GM18870 (cell line): ENCODE measurements at regions not wholly inside any gene's neighbourhood (a gene's known extent, or its start where the extent isn't known, plus 50 kb on each side); places are given as distances from the start of the nearest gene placed in this dataset.

Source experiments
- ATAC-seq: cut with Tn5 transposase; IDR thresholded peaks from one replicate; pipeline ENCODE4 v1.9.1; 2021; ENCODE audit warnings: moderate library complexity; ENCODE audit not compliant: unreplicated experiment

DNA sequence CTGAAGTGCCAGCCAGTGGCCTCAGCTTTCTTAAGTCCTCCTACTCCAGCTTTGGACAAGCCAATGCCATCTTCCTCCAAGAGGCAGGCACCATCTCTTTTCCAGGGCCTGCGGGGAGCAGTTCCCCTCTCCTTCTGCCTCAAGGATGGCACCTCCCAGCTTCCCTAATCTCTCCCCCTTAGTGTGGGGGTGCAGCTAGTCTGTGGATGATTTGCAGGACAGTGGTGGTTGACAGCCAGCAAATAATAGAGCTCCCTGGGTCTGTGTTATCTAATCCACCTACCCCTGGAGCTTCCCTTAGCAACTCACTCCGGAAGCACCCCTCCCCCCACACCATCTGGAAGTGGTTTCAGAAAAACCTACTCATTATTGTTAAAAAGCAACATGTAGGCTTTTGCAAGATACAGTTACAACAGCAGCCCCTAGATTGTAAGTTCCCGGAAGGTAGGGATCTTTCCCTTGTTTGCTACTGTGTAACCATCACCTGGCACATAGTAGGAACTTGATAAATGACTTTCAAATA is 247.1 kb downstream of the BCOR start:
- no peak for ATAC-seq

DNA sequence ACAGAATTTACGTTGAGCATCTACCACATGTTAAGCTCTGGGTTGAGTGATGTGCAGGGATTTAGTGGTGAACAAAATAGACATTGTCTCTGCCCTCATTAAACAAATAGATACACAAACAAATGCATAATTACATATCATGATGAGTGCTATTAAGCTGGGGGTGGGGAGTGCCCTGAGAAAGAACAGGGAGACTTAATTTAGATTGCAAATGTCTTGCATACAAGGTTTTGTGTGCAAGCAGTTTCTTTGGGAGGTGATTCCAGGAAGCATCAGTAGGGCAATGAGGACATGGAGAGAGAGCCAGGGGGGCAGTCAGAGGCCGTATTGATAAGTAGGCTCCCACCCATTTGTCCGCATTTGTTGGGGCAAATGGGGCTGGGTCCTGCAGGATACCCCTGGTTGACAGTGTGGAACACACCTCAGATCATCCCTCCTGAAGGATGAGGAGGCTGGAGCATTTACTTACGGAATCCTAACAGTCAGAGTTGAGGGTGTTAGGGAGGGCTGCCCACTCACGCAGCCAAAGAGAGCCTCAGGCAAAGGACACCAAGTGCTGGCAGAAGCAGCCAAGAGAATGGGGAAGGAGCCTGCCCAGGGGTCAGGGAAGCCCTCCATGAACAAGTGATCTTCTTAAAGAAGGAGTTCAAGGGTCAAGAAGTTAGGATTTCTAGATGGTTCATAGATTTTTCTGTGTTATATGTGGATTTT is 245.9 kb downstream of the BCOR start:
- ATAC-seq: no peak

DNA sequence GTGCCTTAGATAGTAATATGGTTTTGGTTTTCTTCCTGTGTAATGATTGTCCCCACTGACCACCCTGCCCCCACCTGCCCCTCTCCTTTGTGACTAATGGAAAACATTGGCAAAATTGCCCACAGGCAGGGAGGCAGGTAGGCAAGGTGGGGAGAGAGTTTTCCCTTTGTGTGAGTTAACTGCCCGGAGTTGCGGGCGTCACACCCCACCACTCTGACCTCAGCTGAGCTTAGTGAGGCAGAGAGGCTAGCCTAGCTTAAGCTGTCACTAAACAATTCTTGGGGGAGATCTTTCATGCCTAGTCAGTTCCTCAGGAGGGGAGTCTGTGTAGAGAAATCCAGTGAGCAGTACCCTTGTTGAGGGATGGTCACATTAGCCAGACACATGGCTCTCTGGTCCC is 245.3 kb downstream of the BCOR start:
- no peak for ATAC-seq

DNA sequence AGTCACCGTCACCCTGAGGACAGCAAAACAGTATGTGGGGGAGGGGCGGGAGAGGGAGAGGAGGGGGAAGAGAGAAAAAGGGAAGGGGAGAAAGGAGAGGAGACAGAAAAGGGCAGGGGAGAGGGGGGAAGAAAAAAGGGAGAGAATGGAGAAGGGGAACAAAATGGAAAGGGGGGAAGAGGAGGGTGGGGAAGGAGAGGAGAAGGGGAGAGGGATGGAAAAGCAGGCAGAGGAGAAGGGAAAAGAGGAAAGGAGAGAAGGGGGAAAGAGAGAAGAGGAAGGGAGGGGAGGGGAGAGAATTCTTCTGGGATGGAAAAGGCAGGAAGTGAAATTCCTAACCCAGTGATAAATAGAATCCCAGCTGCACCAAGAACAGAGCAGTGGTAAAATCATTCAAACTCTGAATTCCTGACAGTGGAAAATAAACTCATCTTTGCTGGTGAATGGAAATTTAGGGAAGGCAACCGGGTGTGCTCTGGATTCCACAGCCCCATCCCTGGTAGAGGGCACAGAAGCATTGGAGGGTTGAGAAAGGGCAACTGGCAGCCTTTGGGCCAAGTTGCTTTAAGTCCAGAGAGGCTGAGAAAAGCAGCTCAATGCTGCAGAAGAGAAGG is 244.2 kb downstream of the BCOR start:
- ATAC-seq: no peak

DNA sequence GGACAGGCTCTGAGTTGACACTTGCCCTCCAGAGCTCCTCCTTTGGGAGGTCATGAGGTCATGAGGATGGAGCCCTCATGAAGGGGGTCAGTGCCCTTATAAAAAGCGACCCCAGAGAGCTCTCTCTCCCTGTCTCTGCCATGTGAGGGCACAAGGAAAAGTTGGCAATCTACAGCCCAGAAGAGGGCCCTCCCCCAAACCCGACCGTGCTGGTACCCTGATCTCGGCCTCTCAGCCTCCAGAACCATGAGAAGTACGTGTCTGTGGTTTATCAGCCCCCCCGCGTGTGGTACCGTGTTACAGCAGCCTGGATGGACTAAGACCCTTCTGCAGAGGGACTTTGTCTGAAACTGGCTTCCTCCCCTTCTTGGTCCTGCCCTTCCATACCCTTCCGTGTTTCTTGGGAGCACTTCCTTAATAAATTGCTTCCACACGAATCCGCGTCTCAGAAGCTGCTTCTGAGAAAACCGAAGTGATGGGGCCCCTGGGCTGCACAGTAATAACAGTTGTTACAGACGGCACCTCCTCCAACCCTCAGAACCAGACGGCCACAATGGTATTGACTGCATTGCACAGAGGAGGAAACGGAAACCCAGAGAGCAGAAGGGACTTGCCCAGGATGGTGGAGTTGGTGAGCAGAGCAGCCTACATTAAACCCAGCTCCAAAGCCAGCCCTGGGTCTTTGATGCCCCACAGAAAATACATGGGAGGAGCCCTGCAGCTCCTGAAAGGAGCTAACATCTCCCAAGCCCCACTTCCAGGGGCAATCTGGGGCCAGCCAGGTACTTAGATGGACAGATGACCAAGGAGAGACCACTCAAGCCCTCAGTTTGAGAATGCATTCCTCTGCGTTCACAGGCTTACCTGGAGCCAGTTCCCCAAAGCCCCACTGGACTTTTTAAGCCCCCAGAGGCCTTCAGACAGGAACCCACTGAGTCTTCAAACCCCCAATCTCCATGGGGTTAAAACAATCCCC is 242.7 kb downstream of the BCOR start:
- ATAC-seq: peak; percentile 71

DNA sequence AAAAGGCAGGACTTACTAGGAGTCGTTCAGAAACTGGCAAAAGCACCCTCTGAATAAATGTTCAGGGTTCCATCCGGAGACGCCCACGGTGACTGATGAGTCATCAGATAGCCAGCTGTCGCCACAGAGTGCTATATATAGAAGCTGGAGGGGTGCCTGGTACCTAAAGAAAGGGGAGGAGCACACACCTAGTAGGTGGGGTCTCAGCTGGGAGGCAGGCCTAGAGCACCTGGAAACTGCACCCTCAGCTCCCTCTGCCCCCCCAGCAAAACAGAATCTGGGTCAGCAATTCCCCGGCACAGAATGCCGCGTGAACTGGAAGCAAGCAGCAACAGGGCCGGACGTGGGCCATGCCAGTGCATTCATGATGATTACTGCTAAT is 242.0 kb downstream of the BCOR start:
- peak; percentile 33 for ATAC-seq

DNA sequence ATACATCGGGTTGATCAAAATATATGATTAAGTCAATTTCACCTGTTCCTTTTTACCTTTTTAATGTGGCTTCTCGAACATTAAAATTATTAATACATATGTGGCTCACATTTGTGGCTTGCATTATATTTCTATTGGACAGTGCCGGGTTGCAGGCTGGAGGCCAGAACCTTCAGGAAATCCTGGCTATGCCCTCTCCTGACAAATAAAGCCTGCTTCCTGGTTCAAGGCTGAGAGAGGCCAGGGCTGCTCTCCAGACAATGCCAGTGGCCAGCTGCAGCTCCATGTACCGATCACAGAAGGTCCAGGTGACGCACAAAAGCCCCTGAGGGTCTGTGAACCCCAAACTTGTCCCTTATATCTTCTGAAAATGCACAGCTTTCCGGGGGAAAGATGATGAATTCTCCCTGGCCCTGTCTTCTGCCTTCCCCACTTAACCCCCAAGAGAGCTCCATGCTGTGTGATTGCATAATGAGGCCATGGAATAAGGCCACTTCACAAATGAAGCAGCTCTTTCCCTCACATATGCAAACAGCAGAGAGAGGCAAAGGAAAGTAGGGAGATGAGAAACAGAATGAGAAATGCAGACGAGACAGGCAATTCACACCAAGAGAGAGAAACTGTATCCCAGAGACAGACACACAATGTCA is 241.2 kb downstream of the BCOR start:
- no peak for ATAC-seq

DNA sequence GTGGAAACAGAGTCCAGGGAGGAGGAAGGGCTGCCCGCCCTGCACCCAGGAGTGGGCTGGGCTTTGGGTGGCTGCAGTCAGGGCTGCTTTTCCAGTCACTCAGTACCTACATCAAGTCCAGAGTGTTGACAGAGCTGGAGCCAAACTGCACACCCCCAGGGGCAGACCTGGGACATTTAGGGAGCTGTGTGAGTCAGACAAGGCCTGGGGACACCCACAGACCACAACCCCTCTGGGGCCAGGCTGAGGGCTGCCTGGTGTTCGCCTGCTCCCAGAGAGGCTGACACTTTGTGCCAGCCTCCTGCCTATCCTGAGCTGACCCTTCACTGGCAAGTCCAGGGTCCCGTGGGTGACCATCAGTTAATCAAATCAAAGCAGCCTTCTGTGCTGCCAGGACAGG is 240.0 kb downstream of the BCOR start:
- ATAC-seq: no peak

DNA sequence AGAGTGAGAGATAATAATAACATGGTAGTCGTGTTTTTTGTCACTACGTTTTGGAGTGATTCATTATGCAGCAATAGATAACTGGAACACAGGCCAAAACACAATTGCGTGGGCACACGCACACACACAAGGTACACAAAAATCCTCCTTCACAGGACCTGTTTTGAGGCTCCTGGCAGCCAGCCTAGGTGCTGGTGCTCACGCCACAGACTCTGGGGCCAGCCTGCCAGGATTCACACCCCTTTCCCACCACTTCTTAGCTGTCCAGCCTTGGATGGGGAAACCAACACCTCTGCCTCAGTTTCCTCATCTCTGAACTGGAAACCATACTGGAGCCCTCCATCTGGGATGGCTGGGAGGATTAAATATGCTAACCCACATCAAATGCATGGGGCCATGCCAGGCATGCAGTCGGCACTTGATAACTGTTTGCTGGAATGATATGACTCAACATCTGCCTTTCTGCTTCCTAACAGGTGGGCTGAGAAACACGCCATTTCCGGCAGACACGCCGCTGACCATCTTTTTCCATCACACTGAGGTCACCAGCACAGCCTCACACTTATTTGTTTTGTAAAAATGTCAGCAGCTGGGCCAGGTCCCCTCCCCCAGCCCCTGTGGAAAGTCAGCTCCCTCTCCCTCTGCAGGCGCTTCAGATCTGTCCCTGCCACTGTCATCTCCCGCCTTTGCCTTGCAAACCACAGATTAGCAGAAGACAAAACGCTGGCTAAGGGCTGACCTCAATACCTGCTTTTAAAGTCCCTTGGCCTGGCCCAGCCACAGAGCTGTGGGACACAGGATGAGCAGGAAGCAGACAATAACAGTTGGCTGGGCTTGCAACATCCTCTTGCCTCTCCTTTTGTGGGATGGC is 237.5 kb downstream of the BCOR start:
- peak; percentile 76 for ATAC-seq

DNA sequence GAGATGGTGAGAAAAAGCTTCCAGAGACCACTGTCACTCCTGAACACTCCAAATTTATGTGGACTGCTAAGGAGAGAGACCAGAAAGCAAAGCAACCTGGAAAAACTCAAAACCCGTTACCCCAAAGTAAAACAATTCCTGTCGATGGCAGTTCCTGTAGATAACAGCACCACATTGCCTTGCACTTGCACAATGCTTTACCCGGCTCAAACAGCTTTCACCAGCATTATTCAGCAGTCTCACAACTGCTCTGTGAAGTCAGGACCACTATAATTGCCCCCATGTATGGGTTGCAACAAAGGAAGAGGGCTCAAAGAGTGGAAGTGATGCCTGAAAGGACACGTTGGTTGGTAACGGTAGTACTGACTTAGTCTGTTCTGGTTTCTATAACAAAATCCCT is 234.8 kb downstream of the BCOR start:
- ATAC-seq: no peak

DNA sequence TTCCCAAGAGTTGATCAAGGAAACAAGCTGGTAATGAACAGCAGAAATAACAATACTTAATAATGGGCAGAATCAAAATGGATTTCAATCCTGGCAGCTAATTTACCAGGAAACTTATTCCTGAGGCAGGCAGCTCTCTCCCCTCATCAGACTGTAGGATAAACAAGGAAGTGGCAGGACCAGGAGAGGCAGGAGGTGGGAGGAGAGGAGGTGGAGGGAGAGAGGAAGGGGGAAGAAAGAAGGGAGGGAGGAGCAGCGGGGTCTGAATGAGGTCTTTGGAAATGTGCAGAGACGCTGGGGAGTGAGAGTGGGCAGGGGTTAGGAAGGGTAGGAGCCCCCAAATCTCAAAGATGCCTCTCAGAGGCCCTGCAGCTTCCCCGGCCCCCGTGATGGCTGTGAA is 231.5 kb downstream of the BCOR start:
- no peak for ATAC-seq

DNA sequence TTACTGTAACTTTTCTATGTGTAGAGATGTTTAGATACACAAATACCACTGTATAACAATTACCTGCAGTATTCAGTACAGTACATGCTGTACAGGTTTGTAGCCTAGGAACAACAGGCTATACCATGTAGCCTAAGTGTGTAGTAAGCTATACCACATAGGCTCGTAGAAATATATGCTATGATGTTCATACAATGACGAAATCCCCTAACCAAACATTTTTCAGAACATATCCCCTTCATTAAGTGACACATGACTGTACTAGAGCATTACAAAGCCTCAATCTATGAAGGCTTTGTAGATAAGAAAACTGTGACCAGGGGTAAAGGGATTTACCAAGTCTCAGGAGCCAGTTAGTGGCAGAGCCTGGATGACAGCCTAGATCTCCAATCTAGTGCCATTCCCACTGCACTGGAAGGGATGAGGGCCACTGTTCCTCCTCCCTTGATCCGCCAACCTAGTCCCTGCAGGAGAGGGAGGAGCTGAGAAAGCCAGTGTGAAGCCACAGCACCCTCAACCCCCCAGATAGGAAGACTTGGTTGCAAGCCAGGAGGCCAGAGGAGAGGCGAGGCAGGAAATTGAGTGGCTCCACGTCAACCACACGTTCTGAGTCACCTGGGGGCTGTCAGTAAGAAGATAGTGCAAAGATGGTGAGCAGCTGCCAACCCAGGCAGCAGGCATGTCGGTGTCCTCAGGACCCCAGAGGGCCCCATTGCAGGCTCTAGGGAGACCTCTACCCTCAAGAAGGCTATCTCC is 227.7 kb downstream of the BCOR start:
- ATAC-seq: no peak

DNA sequence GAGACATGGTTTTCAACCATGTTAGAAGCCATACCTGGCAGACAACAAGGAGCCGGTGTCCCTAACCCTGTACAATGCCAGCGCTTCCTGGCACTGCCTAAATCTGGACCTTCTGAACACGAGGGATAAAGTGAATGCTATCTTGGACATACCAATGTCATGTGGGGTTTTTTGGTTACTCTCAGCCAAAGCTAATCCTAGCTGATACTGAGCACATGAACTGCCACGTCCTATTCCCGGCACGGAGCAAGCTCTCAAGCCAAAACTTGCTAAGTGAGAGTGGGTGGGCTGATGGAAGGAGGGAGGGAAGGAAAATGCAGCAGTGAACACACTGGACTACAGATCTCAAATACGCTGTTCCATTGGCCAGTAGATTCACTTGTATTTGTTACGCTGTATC is 226.1 kb downstream of the BCOR start:
- no peak for ATAC-seq

DNA sequence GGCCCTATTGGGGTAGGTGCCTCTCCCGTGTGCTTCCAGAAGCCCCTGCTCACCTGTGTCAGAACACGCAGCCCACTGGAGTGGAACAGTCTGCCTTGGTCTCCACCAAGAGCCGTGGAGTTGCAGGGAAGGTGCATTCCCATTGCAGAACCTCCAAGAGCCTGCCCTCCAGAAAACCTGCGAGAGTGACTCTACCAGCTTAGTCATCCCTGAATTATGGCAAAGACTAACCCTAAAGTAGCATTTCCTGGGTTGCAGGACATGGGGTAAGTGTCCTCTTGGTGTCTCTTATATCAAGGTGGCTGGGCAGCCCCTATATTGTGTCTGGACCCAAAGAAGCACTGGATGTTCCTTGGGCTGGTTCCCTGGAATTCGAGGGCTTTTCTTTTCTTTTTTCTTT is 224.6 kb downstream of the BCOR start:
- no peak for ATAC-seq

DNA sequence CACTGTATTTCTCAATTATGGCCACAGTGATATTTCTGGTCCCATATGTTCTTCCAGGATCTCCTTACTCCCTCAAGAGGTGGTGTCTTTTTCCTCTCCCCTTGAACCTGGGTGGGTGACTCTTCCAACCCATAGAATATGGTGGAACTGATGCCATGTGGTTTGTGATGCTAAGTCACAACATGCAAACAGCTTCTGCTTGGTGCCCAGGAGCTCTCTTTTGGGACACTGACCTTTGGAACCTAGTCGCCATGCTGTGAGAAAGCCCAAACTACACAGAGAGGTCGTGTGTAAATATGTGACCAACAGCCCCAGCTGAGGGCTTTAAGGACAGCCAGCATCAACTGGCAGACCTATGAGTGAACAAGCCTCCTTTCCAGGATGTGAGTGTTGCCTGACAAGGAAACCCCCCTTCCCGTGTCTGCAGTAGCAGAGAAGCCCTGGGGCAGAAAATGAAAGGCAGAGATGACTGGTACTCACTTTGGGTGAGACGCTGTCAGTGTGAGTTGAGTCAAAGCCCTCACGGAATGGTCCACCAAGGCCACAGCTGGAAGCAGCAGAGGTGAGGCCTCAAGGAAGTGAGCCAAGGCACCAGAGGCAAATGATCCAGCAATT is 223.4 kb downstream of the BCOR start:
- peak; percentile 94 for ATAC-seq

DNA sequence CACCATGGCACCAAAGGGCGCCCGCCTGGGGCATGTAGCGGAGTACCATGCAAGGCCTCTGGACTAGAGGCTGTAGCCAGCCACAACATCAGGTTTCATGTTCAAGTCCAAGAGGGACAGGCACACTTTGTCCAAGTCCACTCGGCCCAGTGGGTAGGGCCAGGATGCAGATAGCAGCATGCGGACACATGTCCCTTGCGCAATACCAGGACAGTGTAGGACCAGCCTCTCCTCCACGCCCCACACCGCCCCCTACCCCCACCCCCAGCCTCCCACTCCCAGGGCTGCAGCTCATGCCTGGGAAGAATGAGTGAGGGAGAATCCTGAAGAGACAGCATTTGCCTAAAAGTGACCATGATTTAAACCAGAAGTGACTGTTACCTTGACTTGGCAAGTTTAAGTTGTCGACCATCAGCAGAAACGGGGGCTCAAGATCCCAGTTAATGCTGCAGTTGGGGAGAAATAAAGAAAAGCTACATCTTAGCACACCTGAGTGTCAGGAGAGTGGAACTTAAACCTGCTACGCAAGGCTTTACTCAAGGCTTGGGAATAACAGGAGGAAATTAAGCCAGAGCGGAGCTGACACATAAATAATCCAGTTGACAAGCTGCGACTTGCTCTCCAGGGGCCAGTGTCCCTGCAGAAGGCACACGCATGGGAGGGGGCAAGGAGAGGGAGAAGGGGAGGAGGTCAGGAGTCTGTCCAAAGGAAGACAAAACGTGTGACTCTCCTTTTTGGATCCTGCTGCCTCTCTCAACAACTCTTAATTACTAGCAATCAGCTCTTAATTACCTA is 221.7 kb downstream of the BCOR start:
- ATAC-seq: no peak

DNA sequence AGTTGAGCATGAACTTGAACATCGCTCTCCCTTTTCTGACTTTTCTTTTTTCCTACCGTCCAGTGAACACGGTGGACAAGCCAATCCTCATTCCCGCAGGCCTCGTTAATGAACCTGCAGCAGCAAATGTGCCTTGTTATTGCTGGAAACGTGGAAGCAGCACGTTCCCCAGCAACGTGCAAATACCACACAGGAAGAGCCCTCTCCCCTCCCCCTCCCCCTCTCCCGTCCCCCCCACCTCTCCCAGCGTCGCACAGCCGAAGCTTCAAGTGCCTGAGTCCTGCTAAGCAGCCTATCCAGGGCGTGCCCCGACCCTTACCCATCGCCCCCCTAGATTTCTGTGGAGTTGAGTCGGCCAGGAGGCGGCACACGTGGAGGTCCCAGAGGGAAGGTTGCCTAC is 219.9 kb downstream of the BCOR start:
- no peak for ATAC-seq

DNA sequence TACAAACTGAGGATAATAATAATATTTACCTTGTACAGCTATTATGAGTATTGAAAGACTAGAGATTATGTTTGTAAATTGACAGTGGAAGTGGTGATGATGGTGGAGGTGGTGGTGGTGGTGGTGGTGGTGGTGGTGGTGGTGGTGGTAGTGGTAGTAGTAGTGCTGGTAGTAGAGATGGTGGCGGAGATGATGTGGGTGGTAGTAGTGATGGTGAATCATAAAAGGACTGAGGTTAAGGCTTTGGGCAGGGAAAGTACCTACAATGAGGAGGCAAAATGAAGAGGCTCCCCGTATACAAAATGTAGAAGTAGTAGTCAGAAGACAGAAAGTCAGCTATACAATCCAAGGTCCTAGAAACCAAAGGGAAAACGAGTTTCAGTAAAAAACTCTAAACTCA is 214.1 kb downstream of the BCOR start:
- ATAC-seq: no peak
